Stomach smooth muscle (tissue), 2 donors: ENCODE measurements at regions not wholly inside any gene's neighbourhood (a gene's known extent, or its start where the extent isn't known, plus 50 kb on each side); places are given as distances from the start of the nearest gene placed in this dataset.

Experiments
- H3K27ac ChIP-seq: one replicate; pipeline ENCODE4 v1.7.0; 2013; ENCODE audit warnings: mild to moderate bottlenecking, low read length, inconsistent platforms
- H3K27me3 ChIP-seq, 2 donors: one replicate each; pipeline ENCODE4 v1.7.0; 2013; ENCODE audit warnings: low read length in 2 of 2; ENCODE audit not compliant: insufficient read depth in 2 of 2, control insufficient read depth in 1 of 2
- H3K36me3 ChIP-seq, 2 donors: one replicate each; pipeline ENCODE4 v1.7.0; 2013; ENCODE audit warnings: low read length in 2 of 2; ENCODE audit not compliant: control insufficient read depth in 2 of 2, insufficient read depth in 2 of 2
- H3K4me1 ChIP-seq: one replicate; pipeline ENCODE4 v1.7.0; 2013; ENCODE audit warnings: low read length; ENCODE audit not compliant: control insufficient read depth, insufficient read depth
- H3K4me3 ChIP-seq, 2 donors: one replicate each; pipeline ENCODE4 v1.7.0; 2013; ENCODE audit warnings: low read length in 2 of 2
- H3K9ac ChIP-seq, 2 donors: one replicate each; pipeline ENCODE4 v1.7.0; 2013; ENCODE audit warnings: low read length in 2 of 2, mild to moderate bottlenecking in 1 of 2
- H3K9me3 ChIP-seq, 2 donors: one replicate each; pipeline ENCODE4 v1.7.0; 2013; ENCODE audit warnings: low read length in 2 of 2; ENCODE audit not compliant: control insufficient read depth in 2 of 2
- donor health status: healthy.
- donor health status: Pancreatic carcinoma.

DNA sequence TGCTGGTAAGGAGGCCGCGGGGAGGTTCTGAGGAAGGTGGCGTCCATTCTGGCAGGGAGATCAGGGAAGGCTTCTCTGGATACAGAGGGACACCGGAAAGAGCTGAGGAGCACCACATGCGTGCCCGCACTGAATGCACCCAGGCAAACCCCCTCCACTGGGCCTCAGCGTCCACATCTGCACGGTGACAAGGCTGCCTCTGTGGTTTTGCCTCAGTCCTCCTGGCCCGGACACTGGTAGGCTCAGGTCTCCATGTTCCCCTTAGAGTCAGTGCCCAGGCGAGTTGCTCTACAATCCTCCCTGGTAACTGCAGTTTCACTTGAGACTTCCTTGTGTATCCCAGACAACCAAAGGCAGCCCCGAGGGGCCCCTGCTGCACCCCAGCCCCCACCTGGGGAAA is 173.3 kb downstream of the MELK start:
- no peaks in the 10 kb centered on the region for H3K36me3 ChIP-seq
- no peak overlapping the region for H3K4me3 ChIP-seq
- H3K9me3 ChIP-seq = no peaks in the 10 kb centered on the region
- peaks cover 18 to 26% of the 10 kb centered on the region in 2 donors for H3K27me3 ChIP-seq
- H3K4me1 ChIP-seq = no peaks in the 10 kb centered on the region
- no peak overlapping the region for H3K27ac ChIP-seq
- no peak overlapping the region for H3K9ac ChIP-seq

DNA sequence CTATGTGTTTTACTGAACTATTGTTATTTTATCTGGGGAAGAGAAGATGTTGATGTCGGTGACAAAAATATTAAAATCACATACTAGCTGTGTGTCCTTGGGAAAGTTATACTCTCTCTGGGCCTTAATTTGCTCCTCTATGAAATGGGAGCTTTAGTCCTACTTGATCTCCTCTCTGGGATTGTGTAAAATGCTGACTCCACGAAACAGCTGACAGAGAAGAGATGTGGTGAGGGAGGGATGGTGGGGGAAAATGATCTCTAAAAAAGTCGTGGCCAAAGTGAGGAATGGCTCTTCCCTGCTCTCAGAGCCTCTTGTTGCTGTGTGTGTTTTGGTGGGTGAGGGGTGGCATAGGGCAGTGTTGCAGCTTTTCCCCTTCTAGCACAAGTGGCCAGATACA is 173.7 kb downstream of the MELK start:
- Histone ChIP-seq H3K4me1 (no peaks in the 10 kb centered on the region), H3K36me3 (no peaks in the 10 kb centered on the region), H3K27ac (no peak overlapping the region), H3K9ac (no peak overlapping the region), H3K9me3 (no peaks in the 10 kb centered on the region), H3K27me3 (peaks cover 16 to 25% of the 10 kb centered on the region in 2 donors), H3K4me3 (no peak overlapping the region)

DNA sequence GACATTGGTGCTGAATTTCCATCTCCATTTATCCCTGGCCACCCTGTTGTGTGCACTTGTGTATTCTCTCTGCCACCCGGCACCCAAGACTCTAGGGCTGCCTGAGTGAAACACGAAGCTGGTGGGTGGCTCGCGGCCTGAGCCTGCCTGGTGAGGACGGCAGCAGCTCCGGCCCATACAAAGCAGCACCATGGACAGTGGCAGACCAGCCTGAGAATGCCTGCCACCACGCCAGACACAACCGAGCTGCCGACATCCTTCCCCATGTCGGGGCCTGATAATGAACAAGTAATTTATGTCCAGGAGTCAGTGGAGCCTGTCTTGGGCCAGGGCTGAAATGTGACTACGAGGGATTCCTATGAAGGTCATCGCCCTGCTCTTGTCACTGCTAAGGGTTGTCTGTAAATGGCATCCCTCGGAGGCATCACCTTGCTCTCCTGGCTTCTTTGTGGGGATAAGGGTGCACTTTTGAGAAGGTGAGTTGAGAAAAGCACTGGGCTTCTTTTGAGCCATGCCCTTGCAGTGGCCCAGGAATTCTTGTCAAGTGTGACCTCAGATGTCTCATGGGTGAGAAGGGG is 175.7 kb downstream of the MELK start:
- Histone ChIP-seq H3K27me3 (peaks cover 10 to 13% of the 10 kb centered on the region in 2 donors), H3K27ac (no peak overlapping the region), H3K9me3 (no peaks in the 10 kb centered on the region)

DNA sequence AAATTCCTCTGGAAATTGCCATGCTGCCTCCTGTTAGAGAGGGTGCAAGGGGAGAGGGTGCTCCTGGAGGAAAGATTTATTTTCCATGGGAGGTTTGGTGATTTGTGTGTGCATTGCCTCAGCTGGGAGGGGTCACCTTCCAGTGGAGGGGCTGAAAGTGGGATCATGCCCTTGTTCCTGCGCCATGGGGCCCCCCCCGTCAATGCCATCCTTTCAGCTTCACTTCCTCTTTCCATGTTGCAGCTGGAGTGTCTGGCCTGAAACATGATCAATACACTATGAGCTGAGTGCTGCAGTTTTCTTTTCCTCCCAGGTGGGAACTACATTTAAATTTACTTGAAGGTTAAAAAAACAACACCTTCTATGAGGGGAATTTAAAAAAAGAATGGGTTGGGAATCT is 176.8 kb downstream of the MELK start:
- Histone ChIP-seq H3K4me1 (no peaks in the 10 kb centered on the region), H3K9ac (no peak overlapping the region), H3K4me3 (no peak overlapping the region), H3K27ac (no peak overlapping the region), H3K36me3 (no peaks in the 10 kb centered on the region), H3K9me3 (no peaks in the 10 kb centered on the region), H3K27me3 (peaks cover 14 to 19% of the 10 kb centered on the region in 2 donors)

More for the DNA sequence above, 175.7 kb downstream of the MELK start:
- Histone ChIP-seq H3K4me1 (no peaks in the 10 kb centered on the region), H3K9ac (no peak overlapping the region), H3K36me3 (no peaks in the 10 kb centered on the region), H3K4me3 (no peak overlapping the region)

DNA sequence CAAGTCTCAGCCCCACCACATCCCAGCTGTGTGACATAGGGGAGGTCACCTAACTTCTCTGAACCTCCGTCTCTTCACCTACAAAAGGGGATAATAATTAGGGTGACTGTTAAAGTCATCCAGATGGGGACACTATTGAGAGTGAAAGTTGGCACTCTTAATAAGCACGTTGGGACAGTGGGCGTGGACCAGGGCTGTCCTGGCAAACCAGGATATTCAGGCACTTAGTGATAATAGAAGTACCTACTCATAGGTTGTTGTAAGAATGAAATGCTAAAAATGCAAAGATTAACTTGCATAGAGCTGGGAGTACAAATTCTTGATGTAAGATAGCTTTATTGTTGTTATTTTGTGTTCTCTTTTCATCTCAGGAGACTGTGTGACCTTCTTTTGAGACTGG is 177.9 kb downstream of the MELK start:
- Histone ChIP-seq H3K4me3 (no peak overlapping the region), H3K36me3 (no peaks in the 10 kb centered on the region), H3K9me3 (no peaks in the 10 kb centered on the region), H3K27me3 (peaks cover 14 to 25% of the 10 kb centered on the region in 2 donors), H3K4me1 (no peaks in the 10 kb centered on the region), H3K27ac (no peak overlapping the region), H3K9ac (no peak overlapping the region)

DNA sequence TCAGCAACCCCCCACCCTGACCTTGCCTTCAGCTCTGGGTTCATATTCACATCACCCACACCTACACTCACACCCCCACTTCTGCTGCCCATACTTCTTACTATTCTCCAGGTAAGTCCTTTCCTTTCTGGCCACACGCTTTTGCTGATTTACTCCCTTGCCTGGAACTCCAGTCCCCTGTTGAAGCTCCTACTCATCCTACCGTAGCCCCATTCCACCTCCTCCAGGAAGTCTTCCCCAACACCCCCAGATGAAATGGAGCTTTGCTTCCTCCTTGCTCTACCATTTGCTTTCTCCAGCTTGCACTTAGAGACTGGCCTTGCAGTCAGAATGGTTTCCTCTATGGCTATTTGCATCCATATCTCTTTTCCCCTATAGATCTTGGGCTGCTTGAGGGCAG is 182.3 kb downstream of the MELK start:
- Histone ChIP-seq H3K27me3 (peaks cover 14 to 23% of the 10 kb centered on the region in 2 donors), H3K4me1 (no peaks in the 10 kb centered on the region), H3K36me3 (no peaks in the 10 kb centered on the region), H3K9me3 (no peaks in the 10 kb centered on the region), H3K27ac (no peak overlapping the region), H3K4me3 (no peak overlapping the region), H3K9ac (no peak overlapping the region)

DNA sequence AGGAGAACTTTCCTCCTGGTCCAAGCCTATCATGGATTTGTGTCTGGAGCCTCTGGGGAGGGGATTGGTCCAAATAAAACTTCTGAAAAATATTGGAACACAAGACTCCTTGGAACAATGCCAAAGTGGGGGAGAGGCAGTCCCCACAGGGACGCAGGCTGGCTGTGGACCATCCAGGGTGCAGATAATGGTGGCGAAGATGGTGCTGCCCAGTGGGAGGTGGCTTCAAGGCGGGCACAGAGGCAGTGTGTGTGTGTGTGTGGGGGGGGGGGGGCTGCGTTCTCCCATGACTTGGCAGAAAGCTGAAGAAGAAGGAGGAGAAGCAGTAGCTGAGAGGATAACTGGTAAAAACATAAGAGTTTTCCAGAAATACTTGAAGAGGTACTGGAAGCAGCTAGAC is 186.4 kb downstream of the MELK start:
- no peaks in the 10 kb centered on the region for H3K9me3 ChIP-seq
- H3K4me1 ChIP-seq = no peaks in the 10 kb centered on the region
- H3K27ac ChIP-seq = no peak overlapping the region
- H3K9ac ChIP-seq = no peak overlapping the region
- peaks cover 20 to 43% of the 10 kb centered on the region in 2 donors for H3K27me3 ChIP-seq
- no peak overlapping the region for H3K4me3 ChIP-seq
- no peaks in the 10 kb centered on the region for H3K36me3 ChIP-seq

DNA sequence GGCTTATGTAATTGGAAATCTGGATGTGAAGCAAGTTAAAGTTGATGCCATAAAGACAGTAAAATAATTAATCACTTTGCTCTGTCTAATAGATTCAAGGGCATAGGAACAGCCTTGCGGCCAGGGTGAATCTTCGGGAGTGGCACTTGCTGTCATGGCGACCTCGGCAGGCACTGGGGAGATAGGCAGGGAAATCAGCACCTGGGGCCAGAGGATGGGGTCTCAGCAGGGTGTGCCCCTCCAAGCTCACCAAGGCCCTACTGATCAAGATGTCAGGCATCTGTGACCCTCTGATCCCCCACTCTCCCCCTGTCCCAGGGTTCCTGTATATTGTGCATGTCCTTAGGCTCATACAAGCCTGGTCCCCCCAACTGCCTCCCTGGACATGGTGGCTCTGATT is 187.3 kb downstream of the MELK start:
- H3K36me3 ChIP-seq = no peaks in the 10 kb centered on the region
- no peak overlapping the region for H3K9ac ChIP-seq
- no peak overlapping the region for H3K4me3 ChIP-seq
- H3K9me3 ChIP-seq = no peaks in the 10 kb centered on the region
- no peak overlapping the region for H3K27ac ChIP-seq
- no peaks in the 10 kb centered on the region for H3K4me1 ChIP-seq
- peaks cover 16 to 43% of the 10 kb centered on the region in 2 donors for H3K27me3 ChIP-seq

DNA sequence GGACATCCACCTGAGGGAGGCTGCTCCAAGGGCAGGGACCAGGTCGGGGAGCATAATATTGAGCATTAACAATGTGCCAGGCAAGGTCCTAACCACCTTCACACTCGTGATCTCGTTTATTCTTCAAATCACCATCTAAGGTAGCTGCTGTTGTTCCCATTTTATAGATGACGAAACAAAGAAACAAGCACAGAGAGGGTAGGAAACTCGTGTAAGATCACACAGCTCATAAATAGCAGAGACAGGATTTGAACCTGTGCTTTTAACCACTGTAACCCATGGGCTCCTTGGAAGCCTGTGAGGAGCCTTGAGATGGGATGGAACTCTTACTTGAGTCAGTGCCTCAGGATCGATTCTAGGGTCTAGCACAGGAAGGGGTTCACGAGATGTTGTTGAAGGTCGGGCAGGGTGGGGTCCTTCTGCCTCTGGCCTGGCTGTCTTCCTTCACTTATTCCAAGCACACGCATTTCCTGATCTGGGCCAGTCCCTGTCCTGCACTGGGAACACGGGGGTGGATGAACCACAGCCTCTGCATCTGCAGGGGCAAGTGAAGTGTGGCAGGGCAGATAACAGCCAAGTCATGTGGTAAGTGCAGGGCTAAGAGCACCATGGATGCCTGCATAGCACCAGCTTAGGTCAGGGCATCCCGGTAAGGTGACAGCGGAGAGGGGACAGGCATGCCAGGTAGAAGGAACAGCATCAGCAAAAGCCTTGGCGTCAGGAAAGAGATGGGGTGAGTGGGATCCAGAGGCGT is 188.1 kb downstream of the MELK start:
- Histone ChIP-seq H3K9me3 (no peaks in the 10 kb centered on the region), H3K36me3 (no peaks in the 10 kb centered on the region), H3K9ac (no peak overlapping the region), H3K27me3 (peaks cover 20 to 37% of the 10 kb centered on the region in 2 donors), H3K4me1 (no peaks in the 10 kb centered on the region), H3K27ac (no peak overlapping the region), H3K4me3 (no peak overlapping the region)

DNA sequence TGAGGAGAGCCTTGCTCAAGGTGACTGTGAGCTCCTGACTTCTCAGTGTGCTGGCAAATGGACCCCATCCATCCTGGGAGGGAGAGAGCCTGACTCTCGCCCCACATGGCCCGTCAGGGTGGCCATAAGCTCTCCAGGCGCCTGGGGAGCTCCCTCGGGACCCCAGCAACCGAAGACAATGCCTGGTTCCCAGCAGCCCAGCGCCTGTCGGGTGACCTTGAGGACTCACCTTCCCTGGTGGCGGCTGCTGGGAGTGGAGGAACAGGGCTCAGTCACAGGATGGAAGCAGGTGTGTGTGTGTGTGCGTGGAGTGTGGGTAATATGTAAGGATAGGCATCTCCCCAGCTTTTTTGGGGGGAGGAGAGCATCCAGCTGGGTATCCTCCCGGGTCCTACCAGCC is 190.3 kb downstream of the MELK start:
- Histone ChIP-seq H3K9ac (no peak overlapping the region), H3K9me3 (no peaks in the 10 kb centered on the region), H3K27me3 (peaks cover 16 to 41% of the 10 kb centered on the region in 2 donors), H3K27ac (no peak overlapping the region), H3K4me3 (no peak overlapping the region), H3K36me3 (no peaks in the 10 kb centered on the region), H3K4me1 (no peaks in the 10 kb centered on the region)

DNA sequence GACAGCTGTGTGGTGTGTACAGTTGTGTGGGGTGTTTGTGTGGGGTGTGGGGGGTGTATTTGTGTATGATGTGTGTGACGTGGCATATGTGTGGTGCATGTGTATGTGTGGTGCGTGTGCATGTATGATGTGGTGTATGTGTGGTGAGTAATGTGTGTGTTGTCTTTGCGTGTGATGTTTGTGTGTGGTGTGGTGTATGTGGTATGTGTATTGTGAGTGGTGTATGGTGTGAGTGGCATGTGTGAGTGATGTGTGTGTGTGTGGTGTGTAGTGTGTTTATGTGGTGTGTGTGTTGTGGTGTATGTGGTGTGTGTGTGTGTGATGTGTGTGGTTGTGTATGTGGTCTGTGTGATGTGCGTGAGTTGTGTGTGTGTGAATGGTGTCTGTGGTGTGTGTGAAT is 191.1 kb downstream of the MELK start:
- Histone ChIP-seq H3K4me3 (no peak overlapping the region), H3K36me3 (no peaks in the 10 kb centered on the region), H3K27me3 (peaks cover 15 to 35% of the 10 kb centered on the region in 2 donors), H3K4me1 (no peaks in the 10 kb centered on the region), H3K27ac (no peak overlapping the region), H3K9me3 (no peaks in the 10 kb centered on the region), H3K9ac (no peak overlapping the region)
